ENCODE measurements at regions not wholly inside any gene's neighbourhood (a gene's known extent, or its start where the extent isn't known, plus 50 kb on each side); places are given as distances from the start of the nearest gene placed in this dataset.

DNA sequence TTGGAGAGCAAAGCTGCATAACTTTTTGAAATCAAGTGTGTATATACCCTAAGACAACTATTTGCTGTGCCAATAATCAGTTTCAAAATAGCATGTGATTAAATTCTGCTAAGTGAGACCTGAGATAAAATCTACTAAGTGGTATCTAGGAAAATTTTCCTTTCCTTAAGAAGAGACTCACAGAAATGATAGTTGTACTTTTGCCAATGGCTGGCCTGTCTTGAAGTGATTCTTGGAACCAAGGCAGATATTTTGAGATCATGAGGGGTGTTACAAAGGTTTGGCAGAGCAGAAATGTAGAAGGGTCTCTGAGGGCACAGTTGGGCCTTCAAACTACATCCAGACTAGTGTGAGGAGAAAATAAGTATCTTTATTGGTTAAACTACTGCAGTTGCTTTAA is 902.6 kb upstream of the TENM4 start:
- TF ChIP-seq JUN (IDR thresholded peaks at IDR 0.05) (no peak), EP300 (IDR thresholded peaks at IDR 0.05) (no peak), POLR2A (IDR thresholded peaks at IDR 0.05; ENCODE audit: low read length) (no peak), HDAC2 (IDR thresholded peaks at IDR 0.05) (no peak)
- TF ChIP-seq, protein P1, sequence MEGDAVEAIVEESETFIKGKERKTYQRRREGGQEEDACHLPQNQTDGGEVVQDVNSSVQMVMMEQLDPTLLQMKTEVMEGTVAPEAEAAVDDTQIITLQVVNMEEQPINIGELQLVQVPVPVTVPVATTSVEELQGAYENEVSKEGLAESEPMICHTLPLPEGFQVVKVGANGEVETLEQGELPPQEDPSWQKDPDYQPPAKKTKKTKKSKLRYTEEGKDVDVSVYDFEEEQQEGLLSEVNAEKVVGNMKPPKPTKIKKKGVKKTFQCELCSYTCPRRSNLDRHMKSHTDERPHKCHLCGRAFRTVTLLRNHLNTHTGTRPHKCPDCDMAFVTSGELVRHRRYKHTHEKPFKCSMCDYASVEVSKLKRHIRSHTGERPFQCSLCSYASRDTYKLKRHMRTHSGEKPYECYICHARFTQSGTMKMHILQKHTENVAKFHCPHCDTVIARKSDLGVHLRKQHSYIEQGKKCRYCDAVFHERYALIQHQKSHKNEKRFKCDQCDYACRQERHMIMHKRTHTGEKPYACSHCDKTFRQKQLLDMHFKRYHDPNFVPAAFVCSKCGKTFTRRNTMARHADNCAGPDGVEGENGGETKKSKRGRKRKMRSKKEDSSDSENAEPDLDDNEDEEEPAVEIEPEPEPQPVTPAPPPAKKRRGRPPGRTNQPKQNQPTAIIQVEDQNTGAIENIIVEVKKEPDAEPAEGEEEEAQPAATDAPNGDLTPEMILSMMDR (IDR thresholded peaks at IDR 0.05): no peak
- TF ChIP-seq, protein P2, sequence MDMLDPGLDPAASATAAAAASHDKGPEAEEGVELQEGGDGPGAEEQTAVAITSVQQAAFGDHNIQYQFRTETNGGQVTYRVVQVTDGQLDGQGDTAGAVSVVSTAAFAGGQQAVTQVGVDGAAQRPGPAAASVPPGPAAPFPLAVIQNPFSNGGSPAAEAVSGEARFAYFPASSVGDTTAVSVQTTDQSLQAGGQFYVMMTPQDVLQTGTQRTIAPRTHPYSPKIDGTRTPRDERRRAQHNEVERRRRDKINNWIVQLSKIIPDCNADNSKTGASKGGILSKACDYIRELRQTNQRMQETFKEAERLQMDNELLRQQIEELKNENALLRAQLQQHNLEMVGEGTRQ (IDR thresholded peaks at IDR 0.05): no peak
- TF ChIP-seq, protein P3, sequence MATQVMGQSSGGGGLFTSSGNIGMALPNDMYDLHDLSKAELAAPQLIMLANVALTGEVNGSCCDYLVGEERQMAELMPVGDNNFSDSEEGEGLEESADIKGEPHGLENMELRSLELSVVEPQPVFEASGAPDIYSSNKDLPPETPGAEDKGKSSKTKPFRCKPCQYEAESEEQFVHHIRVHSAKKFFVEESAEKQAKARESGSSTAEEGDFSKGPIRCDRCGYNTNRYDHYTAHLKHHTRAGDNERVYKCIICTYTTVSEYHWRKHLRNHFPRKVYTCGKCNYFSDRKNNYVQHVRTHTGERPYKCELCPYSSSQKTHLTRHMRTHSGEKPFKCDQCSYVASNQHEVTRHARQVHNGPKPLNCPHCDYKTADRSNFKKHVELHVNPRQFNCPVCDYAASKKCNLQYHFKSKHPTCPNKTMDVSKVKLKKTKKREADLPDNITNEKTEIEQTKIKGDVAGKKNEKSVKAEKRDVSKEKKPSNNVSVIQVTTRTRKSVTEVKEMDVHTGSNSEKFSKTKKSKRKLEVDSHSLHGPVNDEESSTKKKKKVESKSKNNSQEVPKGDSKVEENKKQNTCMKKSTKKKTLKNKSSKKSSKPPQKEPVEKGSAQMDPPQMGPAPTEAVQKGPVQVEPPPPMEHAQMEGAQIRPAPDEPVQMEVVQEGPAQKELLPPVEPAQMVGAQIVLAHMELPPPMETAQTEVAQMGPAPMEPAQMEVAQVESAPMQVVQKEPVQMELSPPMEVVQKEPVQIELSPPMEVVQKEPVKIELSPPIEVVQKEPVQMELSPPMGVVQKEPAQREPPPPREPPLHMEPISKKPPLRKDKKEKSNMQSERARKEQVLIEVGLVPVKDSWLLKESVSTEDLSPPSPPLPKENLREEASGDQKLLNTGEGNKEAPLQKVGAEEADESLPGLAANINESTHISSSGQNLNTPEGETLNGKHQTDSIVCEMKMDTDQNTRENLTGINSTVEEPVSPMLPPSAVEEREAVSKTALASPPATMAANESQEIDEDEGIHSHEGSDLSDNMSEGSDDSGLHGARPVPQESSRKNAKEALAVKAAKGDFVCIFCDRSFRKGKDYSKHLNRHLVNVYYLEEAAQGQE (IDR thresholded peaks at IDR 0.05): no peak
- TF ChIP-seq, protein P4, sequence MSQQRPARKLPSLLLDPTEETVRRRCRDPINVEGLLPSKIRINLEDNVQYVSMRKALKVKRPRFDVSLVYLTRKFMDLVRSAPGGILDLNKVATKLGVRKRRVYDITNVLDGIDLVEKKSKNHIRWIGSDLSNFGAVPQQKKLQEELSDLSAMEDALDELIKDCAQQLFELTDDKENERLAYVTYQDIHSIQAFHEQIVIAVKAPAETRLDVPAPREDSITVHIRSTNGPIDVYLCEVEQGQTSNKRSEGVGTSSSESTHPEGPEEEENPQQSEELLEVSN (IDR thresholded peaks at IDR 0.05; ENCODE audit: borderline replicate concordance, low read depth): no peak
